Keratinocyte (primary cell): ENCODE measurements at regions not wholly inside any gene's neighbourhood (a gene's known extent, or its start where the extent isn't known, plus 50 kb on each side); places are given as distances from the start of the nearest gene placed in this dataset.

Experiments used
- DNase-seq: peaks from one replicate; pipeline ENCODE4 v3.0.0-alpha.2; 2011; ENCODE audit warnings: low read depth, missing footprints, low spot score
- FAIRE-seq: peaks from 2 replicates; lab custom pipeline; 2011; peaks lifted over from hg19 to GRCh38; lab: Jason Lieb, UNC
- H2AFZ ChIP-seq: 2 replicates; pipeline ENCODE4 v1.6.0; 2012; ENCODE audit warnings: low read length, control low read depth, inconsistent platforms; ENCODE audit not compliant: control insufficient read depth
- H3K27ac ChIP-seq: 2 replicates; pipeline ENCODE4 v1.5.1; 2011; ENCODE audit warnings: low read length; ENCODE audit not compliant: control insufficient read depth, insufficient read depth
- H3K27me3 ChIP-seq: 3 replicates; pipeline ENCODE4 v1.6.0; 2011; ENCODE audit warnings: low read length; ENCODE audit not compliant: control insufficient read depth, insufficient read depth; ENCODE audit errors: extremely low read depth
- H3K36me3 ChIP-seq, 2 experiments: 2 replicates in 1 of 2; 3 replicates in 1 of 2; pipeline ENCODE4 v1.5.1; 2011; ENCODE audit warnings: low read length in 2 of 2, mild to moderate bottlenecking in 1 of 2; ENCODE audit not compliant: control insufficient read depth in 2 of 2, insufficient read depth in 2 of 2; ENCODE audit errors: extremely low read depth in 1 of 2
- H3K4me1 ChIP-seq: 3 replicates; pipeline ENCODE4 v1.5.1; 2011; ENCODE audit warnings: low read length; ENCODE audit not compliant: control insufficient read depth, insufficient read depth; ENCODE audit errors: extremely low read depth
- H3K4me2 ChIP-seq: 3 replicates; pipeline ENCODE4 v1.6.0; 2011; ENCODE audit warnings: low read depth, low read length; ENCODE audit not compliant: control insufficient read depth, insufficient read depth; ENCODE audit errors: extremely low read depth
- H3K4me3 ChIP-seq, 3 experiments: fragments of 200-600 bp in 1 of 3; sonication (generic) in 1 of 3; 2 replicates in 2 of 3; 3 replicates in 1 of 3; pipeline ENCODE4 v1.5.1; 2011 to 2016; ENCODE audit warnings: low read length in 3 of 3, mild to moderate bottlenecking in 3 of 3, control low read depth in 2 of 3, inconsistent platforms in 1 of 3, low read depth in 1 of 3, mixed read lengths in 1 of 3, mixed run types in 1 of 3, moderate library complexity in 1 of 3; ENCODE audit not compliant: control insufficient read depth in 2 of 3, insufficient read depth in 2 of 3; ENCODE audit errors: extremely low read depth in 1 of 3
- H3K79me2 ChIP-seq: 2 replicates; pipeline ENCODE4 v1.6.0; 2012; ENCODE audit warnings: low read length; ENCODE audit not compliant: control insufficient read depth, insufficient read depth
- H3K9ac ChIP-seq: 3 replicates; pipeline ENCODE4 v1.6.0; 2011; ENCODE audit warnings: low read length; ENCODE audit not compliant: control insufficient read depth, insufficient read depth; ENCODE audit errors: extremely low read depth
- H3K9me1 ChIP-seq: 3 replicates; pipeline ENCODE4 v1.6.0; 2011; ENCODE audit warnings: low read length; ENCODE audit not compliant: control insufficient read depth, insufficient read depth; ENCODE audit errors: extremely low read depth
- H3K9me3 ChIP-seq: 2 replicates; pipeline ENCODE4 v1.5.1; 2012; ENCODE audit warnings: low read depth, low read length; ENCODE audit not compliant: control insufficient read depth
- H4K20me1 ChIP-seq: 3 replicates; pipeline ENCODE4 v1.6.0; 2011; ENCODE audit warnings: low read length; ENCODE audit not compliant: control insufficient read depth, insufficient read depth; ENCODE audit errors: extremely low read depth
- EZH2 ChIP-seq: IDR thresholded peaks from one replicate; pipeline ENCODE4 v1.6.1; 2012; ENCODE audit warnings: inconsistent platforms, mild to moderate bottlenecking, low read length, moderate library complexity
- dilution Hi-C: fragments of 300-500 bp; cut with MboI; formaldehyde crosslinking; loops from one replicate; pipeline ENCODE4 v1.7.0; 2020; ENCODE audit warnings: low sequenced_read_pairs; ENCODE audit not compliant: extremely low pct_ligation_motif_present
- TF ChIP-seq, protein P1 (sequence below), 3 experiments: IDR thresholded peaks in 1 of 3; conservative IDR thresholded peaks in 1 of 3; optimal IDR thresholded peaks in 1 of 3; 2 replicates in 2 of 3; 3 replicates in 1 of 3; pipeline versions ENCODE3 to v1.5.1; 2011; ENCODE audit warnings: low read length in 3 of 3, mild to moderate bottlenecking in 3 of 3, moderate library complexity in 2 of 3, control low read depth in 1 of 3, inconsistent platforms in 1 of 3; ENCODE audit not compliant: insufficient read depth in 2 of 3; ENCODE audit errors: extremely low read depth in 1 of 3

DNA sequence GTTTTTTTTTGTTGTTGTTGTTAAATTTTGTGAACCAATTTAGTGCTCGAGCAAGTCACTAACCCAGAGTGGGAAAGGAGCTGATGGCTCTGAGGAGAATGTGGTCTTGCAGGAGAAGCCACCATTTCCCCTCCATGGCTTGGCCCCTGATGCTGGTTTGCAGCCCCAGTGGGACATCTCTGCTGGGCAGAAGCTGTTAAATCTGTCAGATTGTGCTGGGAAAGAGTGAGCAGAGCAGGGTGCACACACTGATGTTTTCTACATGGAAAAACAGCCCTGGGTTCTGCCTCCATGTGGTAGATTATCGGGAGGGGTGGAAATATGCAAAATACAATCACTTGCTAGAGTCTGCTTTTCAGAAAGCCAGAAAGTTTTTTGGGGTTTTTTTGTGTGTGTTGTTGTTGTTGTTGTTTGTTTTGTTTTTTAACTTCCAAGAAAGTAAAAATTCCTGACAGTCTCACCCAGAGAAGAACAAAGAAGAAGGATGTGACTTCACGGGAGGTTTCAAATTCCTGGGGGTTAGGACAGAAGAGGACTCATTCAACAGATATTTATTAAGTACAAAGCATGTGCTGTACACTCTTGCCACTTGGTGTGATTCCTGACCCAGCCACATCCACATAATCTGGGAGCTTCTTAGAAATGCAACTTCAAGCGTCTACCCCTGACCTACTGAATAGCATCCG is 133.7 kb downstream of the FOXB1 start:
- FAIRE-seq (peak; percentile 97), DNase-seq (peak; percentile 28)
- H3K79me2 ChIP-seq, result no peaks in the 10 kb centered on the region
- H4K20me1 ChIP-seq, result no peaks in the 10 kb centered on the region
- no peak for TF ChIP-seq EZH2
- TF ChIP-seq, protein P1, sequence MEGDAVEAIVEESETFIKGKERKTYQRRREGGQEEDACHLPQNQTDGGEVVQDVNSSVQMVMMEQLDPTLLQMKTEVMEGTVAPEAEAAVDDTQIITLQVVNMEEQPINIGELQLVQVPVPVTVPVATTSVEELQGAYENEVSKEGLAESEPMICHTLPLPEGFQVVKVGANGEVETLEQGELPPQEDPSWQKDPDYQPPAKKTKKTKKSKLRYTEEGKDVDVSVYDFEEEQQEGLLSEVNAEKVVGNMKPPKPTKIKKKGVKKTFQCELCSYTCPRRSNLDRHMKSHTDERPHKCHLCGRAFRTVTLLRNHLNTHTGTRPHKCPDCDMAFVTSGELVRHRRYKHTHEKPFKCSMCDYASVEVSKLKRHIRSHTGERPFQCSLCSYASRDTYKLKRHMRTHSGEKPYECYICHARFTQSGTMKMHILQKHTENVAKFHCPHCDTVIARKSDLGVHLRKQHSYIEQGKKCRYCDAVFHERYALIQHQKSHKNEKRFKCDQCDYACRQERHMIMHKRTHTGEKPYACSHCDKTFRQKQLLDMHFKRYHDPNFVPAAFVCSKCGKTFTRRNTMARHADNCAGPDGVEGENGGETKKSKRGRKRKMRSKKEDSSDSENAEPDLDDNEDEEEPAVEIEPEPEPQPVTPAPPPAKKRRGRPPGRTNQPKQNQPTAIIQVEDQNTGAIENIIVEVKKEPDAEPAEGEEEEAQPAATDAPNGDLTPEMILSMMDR (optimal IDR thresholded peaks at IDR 0.05 in 1 of 3, IDR thresholded peaks at IDR 0.05 in 1 of 3, conservative IDR thresholded peaks at IDR 0.05 in 1 of 3; ENCODE audit: extremely low read depth in 1 of 3, insufficient read depth in 2 of 3, low read length in 3 of 3), result no peak
- peak overlapping the region; percentile 82 for H2AFZ ChIP-seq
- peak overlapping the region in 1 of 3 experiments; percentile 2 for H3K4me3 ChIP-seq
- H3K9me1 ChIP-seq, result no peaks in the 10 kb centered on the region
- H3K4me2 ChIP-seq, result peak overlapping the region; percentile 40
- peaks cover 16% of the 10 kb centered on the region for H3K4me1 ChIP-seq
- no peaks in the 10 kb centered on the region for H3K36me3 ChIP-seq
- dilution Hi-C loops, result no loop called here
- no peaks in the 10 kb centered on the region for H3K27me3 ChIP-seq
- no peaks in the 10 kb centered on the region for H3K9me3 ChIP-seq
- peak overlapping the region; percentile 38 for H3K27ac ChIP-seq
- H3K9ac ChIP-seq, result no peak overlapping the region

DNA sequence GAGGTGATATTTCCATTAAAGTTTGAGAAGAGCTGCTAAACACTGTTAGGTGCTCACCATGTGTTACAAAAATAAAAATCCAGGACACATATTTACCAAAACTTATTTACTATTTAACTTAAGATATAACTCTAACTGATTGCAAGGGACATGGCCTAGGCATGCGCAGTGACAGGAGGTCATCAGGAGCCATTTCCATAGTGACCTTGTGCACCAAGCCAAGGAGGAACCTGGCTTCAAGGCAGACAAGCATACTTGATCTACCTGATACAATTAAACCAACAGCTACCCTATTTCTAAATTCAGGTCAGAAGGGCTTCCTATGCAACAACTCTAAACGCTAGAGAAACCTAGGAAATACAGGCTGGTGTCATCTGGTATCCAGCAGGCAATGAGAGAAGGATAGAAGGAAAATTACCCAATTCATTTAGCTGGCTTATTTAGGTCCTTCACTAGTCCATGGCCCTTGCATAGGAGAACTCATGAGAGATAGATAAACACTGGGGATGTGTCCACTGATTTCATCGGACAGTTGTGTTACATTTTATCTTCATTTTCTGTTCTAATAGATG is 134.4 kb downstream of the FOXB1 start:
- Histone ChIP-seq H3K9ac (no peak overlapping the region), H3K36me3 (no peaks in the 10 kb centered on the region), H3K27me3 (no peaks in the 10 kb centered on the region), H2AFZ (no peak overlapping the region), H3K9me1 (no peaks in the 10 kb centered on the region), H3K79me2 (no peaks in the 10 kb centered on the region), H3K9me3 (no peaks in the 10 kb centered on the region), H4K20me1 (no peaks in the 10 kb centered on the region), H3K27ac (no peak overlapping the region), H3K4me1 (peaks cover 16% of the 10 kb centered on the region), H3K4me2 (peak overlapping the region; percentile 40), H3K4me3 (no peak overlapping the region)
- dilution Hi-C loops, result no loop called here
- DNase-seq, result no peak
- no peak for TF ChIP-seq EZH2
- TF ChIP-seq, protein P1 (optimal IDR thresholded peaks at IDR 0.05 in 1 of 3, IDR thresholded peaks at IDR 0.05 in 1 of 3, conservative IDR thresholded peaks at IDR 0.05 in 1 of 3; ENCODE audit: extremely low read depth in 1 of 3, insufficient read depth in 2 of 3, low read length in 3 of 3), result no peak
- peak; percentile 65 for FAIRE-seq
